ENCODE measurements at regions not wholly inside any gene's neighbourhood (a gene's known extent, or its start where the extent isn't known, plus 50 kb on each side); places are given as distances from the start of the nearest gene placed in this dataset.

DNA sequence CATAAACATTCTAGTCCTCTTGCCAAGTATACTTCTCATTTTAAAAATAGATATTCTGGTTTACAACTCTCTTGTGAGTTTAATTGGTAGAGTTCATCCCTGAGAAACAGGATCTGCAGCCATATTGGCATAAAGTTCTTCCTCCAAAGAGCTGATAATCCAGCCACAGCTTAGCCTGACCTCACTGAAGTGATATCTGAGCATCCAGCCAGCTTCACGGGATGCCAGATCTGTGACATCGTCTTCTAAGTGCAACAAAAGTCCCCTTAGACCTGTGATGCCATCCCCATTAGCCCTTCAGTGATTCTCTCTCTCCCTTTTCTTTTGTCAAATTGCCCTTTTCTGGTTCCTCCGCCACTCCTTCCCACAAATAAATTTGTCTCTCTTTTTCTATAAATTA lies 180.6 kb upstream of the STXBP5 start:
- TF ChIP-seq ZNF558 (CRISPR knock-in tag; IDR thresholded peaks at IDR 0.05; ENCODE audit: borderline replicate concordance): no peak
- TF ChIP-seq, protein P1, sequence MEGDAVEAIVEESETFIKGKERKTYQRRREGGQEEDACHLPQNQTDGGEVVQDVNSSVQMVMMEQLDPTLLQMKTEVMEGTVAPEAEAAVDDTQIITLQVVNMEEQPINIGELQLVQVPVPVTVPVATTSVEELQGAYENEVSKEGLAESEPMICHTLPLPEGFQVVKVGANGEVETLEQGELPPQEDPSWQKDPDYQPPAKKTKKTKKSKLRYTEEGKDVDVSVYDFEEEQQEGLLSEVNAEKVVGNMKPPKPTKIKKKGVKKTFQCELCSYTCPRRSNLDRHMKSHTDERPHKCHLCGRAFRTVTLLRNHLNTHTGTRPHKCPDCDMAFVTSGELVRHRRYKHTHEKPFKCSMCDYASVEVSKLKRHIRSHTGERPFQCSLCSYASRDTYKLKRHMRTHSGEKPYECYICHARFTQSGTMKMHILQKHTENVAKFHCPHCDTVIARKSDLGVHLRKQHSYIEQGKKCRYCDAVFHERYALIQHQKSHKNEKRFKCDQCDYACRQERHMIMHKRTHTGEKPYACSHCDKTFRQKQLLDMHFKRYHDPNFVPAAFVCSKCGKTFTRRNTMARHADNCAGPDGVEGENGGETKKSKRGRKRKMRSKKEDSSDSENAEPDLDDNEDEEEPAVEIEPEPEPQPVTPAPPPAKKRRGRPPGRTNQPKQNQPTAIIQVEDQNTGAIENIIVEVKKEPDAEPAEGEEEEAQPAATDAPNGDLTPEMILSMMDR (CRISPR knock-in tag; IDR thresholded peaks at IDR 0.05): no peak
- no peak for TF ChIP-seq FOXC1 (CRISPR knock-in tag; IDR thresholded peaks at IDR 0.05; ENCODE audit: borderline replicate concordance)
- TF ChIP-seq SMARCC2 (IDR thresholded peaks at IDR 0.05): no peak
- TF ChIP-seq ZFX (CRISPR knock-in tag; IDR thresholded peaks at IDR 0.05; ENCODE audit: low read depth): no peak
- no peak for TF ChIP-seq ZNF747 (CRISPR knock-in tag; IDR thresholded peaks at IDR 0.05; ENCODE audit: borderline replicate concordance)
- no peak for TF ChIP-seq ARID2 (CRISPR knock-in tag; IDR thresholded peaks at IDR 0.05; ENCODE audit: borderline replicate concordance)
- TF ChIP-seq, protein P2, sequence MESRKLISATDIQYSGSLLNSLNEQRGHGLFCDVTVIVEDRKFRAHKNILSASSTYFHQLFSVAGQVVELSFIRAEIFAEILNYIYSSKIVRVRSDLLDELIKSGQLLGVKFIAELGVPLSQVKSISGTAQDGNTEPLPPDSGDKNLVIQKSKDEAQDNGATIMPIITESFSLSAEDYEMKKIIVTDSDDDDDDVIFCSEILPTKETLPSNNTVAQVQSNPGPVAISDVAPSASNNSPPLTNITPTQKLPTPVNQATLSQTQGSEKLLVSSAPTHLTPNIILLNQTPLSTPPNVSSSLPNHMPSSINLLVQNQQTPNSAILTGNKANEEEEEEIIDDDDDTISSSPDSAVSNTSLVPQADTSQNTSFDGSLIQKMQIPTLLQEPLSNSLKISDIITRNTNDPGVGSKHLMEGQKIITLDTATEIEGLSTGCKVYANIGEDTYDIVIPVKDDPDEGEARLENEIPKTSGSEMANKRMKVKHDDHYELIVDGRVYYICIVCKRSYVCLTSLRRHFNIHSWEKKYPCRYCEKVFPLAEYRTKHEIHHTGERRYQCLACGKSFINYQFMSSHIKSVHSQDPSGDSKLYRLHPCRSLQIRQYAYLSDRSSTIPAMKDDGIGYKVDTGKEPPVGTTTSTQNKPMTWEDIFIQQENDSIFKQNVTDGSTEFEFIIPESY (CRISPR knock-in tag; IDR thresholded peaks at IDR 0.05): no peak
